ENCODE measurements at regions not wholly inside any gene's neighbourhood (a gene's known extent, or its start where the extent isn't known, plus 50 kb on each side); places are given as distances from the start of the nearest gene placed in this dataset.

DNA sequence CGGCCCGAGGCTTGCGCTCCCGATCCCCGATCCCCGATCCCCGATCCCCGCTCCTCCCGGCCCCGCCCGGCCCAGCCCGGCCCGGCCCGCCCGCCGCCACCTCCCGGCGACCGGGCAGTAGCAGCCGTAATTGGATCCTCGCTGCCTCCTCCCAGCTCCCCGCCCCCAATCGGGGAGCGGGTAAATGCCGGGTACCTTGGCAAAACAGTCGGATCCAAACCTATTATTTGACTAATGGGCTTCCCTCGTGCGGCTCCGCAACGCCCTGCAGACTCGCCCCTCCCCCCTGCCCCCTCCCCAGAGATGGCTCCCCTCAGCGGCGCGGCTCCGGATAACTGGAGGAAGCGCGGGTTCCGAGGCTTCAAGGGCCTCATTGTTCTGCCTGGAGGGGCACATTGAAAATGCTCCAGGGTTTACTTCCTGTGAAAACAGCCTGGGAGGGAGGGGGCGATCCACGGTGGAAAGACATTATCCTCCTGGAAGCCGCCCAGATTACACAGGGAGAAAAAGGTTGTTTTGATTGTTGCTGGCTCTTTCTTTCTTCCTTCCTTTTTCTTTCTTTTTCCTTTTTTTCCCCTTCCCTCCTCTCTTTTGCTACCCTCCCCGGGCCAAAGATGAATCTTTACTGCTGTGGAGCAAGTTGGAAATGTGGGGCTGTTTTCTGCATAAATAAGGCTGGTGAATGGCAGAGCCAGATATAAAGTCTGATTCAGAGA, 94.7 kb upstream of the ZMIZ1 start:
- Histone ChIP-seq H3K9ac (ENCODE audit: insufficient read length) (peak overlapping the region; percentile 66), H3K27ac (peak overlapping the region; percentile 83), H3K36me3 (ENCODE audit: insufficient read depth, low read length) (no peaks in the 10 kb centered on the region), H3K9me3 (ENCODE audit: low read depth, low read length) (no peaks in the 10 kb centered on the region), H3K4me3 (peak overlapping the region; percentile 74)
- TF ChIP-seq POLR2AphosphoS5 (IDR thresholded peaks at IDR 0.05; ENCODE audit: borderline replicate concordance, low read depth, low read length): peak; percentile 11; the same call in 1 of the 2 replicates
- no peak for TF ChIP-seq FOXP2 (optimal IDR thresholded peaks at IDR 0.05; ENCODE audit: control extremely low read depth, extremely low read length, insufficient read depth)
- TF ChIP-seq EZH2 (IDR thresholded peaks at IDR 0.05): no peak
- peak; percentile 37 for DNase-seq (ENCODE audit: low read depth, low spot score)

DNA sequence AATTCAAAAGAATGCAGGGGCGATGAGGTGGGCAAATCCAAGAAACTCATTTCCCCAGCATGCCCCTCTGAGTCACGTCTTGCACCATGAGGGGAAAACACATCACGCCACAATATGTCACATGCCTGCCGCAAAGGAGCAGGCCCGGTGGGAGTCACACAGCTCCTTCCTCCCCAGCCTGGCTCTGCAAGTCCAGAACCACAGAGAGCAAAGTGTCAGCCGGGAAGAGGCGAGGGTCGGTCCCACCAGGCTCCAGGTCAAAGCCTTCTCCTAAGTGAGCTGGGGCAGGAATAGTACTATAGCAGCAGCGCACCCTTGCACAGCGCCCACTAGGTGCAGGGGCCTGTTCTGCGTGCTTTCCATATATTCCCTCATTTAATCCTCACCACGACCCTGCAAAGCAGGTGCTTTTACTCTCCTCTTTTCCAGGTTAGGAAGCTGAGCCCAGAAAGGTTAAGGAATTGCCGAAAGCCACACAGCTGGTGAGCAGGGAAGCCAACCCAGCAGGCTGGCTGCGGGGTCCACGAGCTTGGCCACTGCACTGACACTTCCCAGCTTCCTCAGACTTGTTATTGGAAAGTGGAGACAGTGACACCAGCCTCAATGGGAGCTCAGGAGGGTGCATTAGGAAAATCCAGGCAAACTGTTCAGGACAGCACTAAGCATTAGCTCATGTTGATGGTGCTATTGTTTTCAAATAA, 94.0 kb upstream of the ZMIZ1 start:
- DNase-seq (ENCODE audit: low read depth, low spot score): no peak
- H3K9me3 ChIP-seq (ENCODE audit: low read depth, low read length): no peaks in the 10 kb centered on the region
- peak overlapping the region; percentile 74 for H3K4me3 ChIP-seq
- H3K9ac ChIP-seq (ENCODE audit: insufficient read length): peak overlapping the region; percentile 66
- H3K27ac ChIP-seq: peak overlapping the region; percentile 83
- no peak for TF ChIP-seq EZH2 (IDR thresholded peaks at IDR 0.05)
- H3K36me3 ChIP-seq (ENCODE audit: insufficient read depth, low read length): no peaks in the 10 kb centered on the region

DNA sequence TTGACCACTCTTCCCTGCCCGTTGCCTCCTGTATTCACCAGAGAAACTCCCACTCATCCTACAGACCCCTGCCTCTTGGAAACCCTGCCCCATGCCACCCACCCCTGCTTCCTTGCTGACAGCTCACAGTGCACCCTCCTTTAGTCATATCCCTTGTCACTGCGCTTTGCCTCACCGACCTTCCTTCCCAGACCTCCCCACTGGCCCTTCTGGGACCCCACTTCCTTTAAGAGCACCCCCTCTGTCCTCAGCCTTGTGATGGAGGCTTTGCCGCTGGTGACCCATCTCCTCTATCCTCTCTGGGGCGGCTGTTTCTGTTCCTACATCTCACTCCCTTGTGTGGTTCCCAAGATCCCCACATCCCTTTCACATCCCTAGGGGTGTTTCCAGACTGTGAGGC, 92.8 kb upstream of the ZMIZ1 start:
- Histone ChIP-seq H3K36me3 (ENCODE audit: insufficient read depth, low read length) (no peaks in the 10 kb centered on the region), H3K27ac (no peak overlapping the region), H3K9me3 (ENCODE audit: low read depth, low read length) (no peaks in the 10 kb centered on the region), H3K4me3 (no peak overlapping the region), H3K9ac (ENCODE audit: insufficient read length) (no peak overlapping the region)
- no peak for DNase-seq (ENCODE audit: low read depth, low spot score)
- TF ChIP-seq EZH2 (IDR thresholded peaks at IDR 0.05): no peak
- no peak for TF ChIP-seq POLR2AphosphoS5 (IDR thresholded peaks at IDR 0.05; ENCODE audit: borderline replicate concordance, low read depth, low read length)
- no peak for TF ChIP-seq FOXP2 (optimal IDR thresholded peaks at IDR 0.05; ENCODE audit: control extremely low read depth, extremely low read length, insufficient read depth)

DNA sequence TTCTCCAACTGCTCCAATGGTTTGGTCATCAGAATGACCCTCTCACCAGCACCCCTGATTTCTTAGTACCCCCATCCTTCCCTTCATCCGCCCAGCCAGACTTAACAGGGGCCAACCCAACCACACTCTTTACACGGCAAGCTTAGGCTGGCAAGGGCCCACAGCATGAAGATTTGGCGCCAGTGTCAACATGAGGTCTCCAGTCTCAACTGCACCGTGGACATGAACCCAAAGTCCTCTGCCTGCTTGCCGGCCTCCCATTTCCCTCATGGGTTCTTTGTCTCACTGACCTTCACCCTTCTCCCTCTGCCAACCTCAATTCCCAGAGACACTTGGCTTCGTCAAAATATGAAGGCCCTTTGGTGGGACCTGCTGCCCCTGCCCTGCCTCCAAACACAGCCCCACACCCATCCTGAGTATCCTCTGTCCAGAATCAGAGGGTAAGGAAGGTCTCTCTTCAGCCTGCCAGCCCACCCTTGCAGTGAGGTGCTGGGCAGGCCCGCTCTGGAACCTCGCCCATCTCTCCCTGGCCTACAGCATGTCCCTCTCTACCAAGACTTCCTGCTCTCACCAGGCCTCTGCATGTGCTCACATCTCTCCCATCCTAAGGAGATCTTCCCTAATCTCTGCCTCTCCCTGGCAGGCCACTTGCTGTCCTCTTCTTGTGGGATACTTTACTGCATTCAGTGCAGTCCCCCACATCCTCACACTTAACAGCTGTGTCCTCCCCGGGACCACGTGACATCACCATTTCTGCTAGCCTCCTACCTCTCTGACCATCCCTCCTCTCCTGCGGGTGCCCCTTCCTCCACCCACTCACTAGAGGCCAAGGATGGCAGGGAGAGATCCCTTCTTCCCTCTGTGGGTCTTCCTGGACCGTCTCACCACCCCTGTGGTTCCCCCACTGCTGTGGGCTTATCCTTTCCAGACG, 91.7 kb upstream of the ZMIZ1 start:
- Histone ChIP-seq H3K9ac (ENCODE audit: insufficient read length) (no peak overlapping the region), H3K36me3 (ENCODE audit: insufficient read depth, low read length) (no peaks in the 10 kb centered on the region), H3K4me3 (no peak overlapping the region), H3K27ac (no peak overlapping the region), H3K9me3 (ENCODE audit: low read depth, low read length) (no peaks in the 10 kb centered on the region)
- no peak for TF ChIP-seq EZH2 (IDR thresholded peaks at IDR 0.05)
- no peak for TF ChIP-seq FOXP2 (optimal IDR thresholded peaks at IDR 0.05; ENCODE audit: control extremely low read depth, extremely low read length, insufficient read depth)
- no peak for TF ChIP-seq POLR2AphosphoS5 (IDR thresholded peaks at IDR 0.05; ENCODE audit: borderline replicate concordance, low read depth, low read length)
- DNase-seq (ENCODE audit: low read depth, low spot score): no peak

DNA sequence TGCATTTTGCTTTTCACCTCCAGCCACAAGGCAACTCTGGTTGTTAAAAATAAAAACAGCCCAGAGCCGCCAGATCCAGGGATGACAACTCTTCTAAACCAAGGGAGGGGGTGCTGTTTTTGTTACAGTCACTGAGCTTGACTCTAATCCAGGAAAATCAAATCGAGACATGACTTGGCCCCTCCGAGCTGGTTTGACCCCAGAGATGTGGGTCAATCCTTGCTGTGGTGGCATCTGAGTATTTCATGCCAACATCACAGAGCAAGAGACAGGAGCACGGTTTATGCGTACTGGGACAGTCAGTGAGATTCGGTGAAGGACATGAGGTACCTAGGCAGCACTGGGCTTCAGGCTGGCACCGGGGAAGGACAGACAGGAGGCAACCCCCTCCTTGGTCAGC, 88.8 kb upstream of the ZMIZ1 start:
- H3K9ac ChIP-seq (ENCODE audit: insufficient read length): no peak overlapping the region

DNA sequence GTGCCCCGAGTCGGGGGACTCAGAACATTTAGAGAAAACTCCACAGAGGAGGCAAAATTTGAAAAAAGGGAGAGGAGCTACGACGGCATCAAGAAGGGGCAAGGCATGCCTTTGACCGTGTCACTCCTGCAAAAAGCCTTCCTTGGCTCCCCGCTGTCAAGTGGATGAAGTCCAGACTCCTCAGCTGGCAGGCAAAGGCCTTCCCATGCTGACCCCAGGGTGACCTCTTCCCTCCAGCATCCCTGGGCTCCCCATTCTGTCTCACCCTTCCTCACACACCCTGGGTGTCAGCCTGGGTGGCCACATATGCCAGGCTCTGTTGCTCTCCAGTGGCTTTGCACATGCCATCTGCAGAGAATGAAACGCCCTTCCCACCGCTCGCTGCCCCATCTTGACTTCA, 88.4 kb upstream of the ZMIZ1 start:
- H3K27ac ChIP-seq: no peak overlapping the region
- TF ChIP-seq POLR2AphosphoS5 (IDR thresholded peaks at IDR 0.05; ENCODE audit: borderline replicate concordance, low read depth, low read length) (no peak), FOXP2 (optimal IDR thresholded peaks at IDR 0.05; ENCODE audit: control extremely low read depth, extremely low read length, insufficient read depth) (no peak), EZH2 (IDR thresholded peaks at IDR 0.05) (no peak)
- H3K36me3 ChIP-seq (ENCODE audit: insufficient read depth, low read length): no peaks in the 10 kb centered on the region
- H3K9ac ChIP-seq (ENCODE audit: insufficient read length): no peak overlapping the region
- H3K4me3 ChIP-seq: no peak overlapping the region
- no peaks in the 10 kb centered on the region for H3K9me3 ChIP-seq (ENCODE audit: low read depth, low read length)
- DNase-seq (ENCODE audit: low read depth, low spot score): no peak

More for the DNA sequence above, 88.8 kb upstream of the ZMIZ1 start:
- Histone ChIP-seq H3K27ac (no peak overlapping the region), H3K36me3 (ENCODE audit: insufficient read depth, low read length) (no peaks in the 10 kb centered on the region), H3K9me3 (ENCODE audit: low read depth, low read length) (no peaks in the 10 kb centered on the region), H3K4me3 (no peak overlapping the region)
- no peak for DNase-seq (ENCODE audit: low read depth, low spot score)
- TF ChIP-seq EZH2 (IDR thresholded peaks at IDR 0.05) (no peak), FOXP2 (optimal IDR thresholded peaks at IDR 0.05; ENCODE audit: control extremely low read depth, extremely low read length, insufficient read depth) (no peak), POLR2AphosphoS5 (IDR thresholded peaks at IDR 0.05; ENCODE audit: borderline replicate concordance, low read depth, low read length) (no peak)

DNA sequence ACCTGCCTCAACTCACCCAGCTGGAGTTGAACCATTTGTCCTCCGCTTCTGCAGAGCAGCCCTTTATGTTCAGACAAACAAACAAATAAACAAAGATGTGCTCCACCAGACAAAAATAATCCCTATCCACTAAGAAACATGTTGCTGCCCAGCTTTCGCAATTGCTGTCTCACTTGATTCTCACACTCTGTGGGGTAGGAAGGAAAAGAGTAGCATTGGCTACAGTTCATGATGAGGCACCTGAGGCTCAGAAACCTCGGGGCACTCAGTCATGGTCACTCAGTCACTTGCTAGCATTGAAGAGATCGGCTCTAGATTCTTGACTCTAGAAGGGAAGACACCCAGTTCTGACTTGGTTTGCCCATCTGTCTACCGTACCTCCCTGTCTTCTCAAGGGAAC, 88.0 kb upstream of the ZMIZ1 start:
- TF ChIP-seq POLR2AphosphoS5 (IDR thresholded peaks at IDR 0.05; ENCODE audit: borderline replicate concordance, low read depth, low read length): no peak
- no peak for TF ChIP-seq FOXP2 (optimal IDR thresholded peaks at IDR 0.05; ENCODE audit: control extremely low read depth, extremely low read length, insufficient read depth)
- no peak for TF ChIP-seq EZH2 (IDR thresholded peaks at IDR 0.05)
- DNase-seq (ENCODE audit: low read depth, low spot score): no peak
- Histone ChIP-seq H3K9me3 (ENCODE audit: low read depth, low read length) (no peaks in the 10 kb centered on the region), H3K36me3 (ENCODE audit: insufficient read depth, low read length) (no peaks in the 10 kb centered on the region), H3K9ac (ENCODE audit: insufficient read length) (no peak overlapping the region), H3K4me3 (no peak overlapping the region), H3K27ac (no peak overlapping the region)

Measured in SK-N-MC (cell line).